ENCODE measurements at regions not wholly inside any gene's neighbourhood (a gene's known extent, or its start where the extent isn't known, plus 50 kb on each side); places are given as distances from the start of the nearest gene placed in this dataset.

- no peak for TF ChIP-seq CTCF (IDR thresholded peaks at IDR 0.05; ENCODE audit: low read depth, low read length, missing control alignments)
- no peak overlapping the region for H3K4me3 ChIP-seq (ENCODE audit: low read depth, low read length)
- DNase-seq (ENCODE audit: low read depth), result no peak
Observed at GRCh38 chr5:158179271-158179670, 320.3 kb upstream of the CLINT1 start.

GRCh38 chr5:158178535-158178934 is 319.6 kb upstream of the CLINT1 start:
- no peak for TF ChIP-seq CTCF (IDR thresholded peaks at IDR 0.05; ENCODE audit: low read depth, low read length, missing control alignments)
- DNase-seq (ENCODE audit: low read depth), result no peak
- no peak overlapping the region for H3K4me3 ChIP-seq (ENCODE audit: low read depth, low read length)

- DNase-seq (ENCODE audit: low read depth), result no peak
- no peak for TF ChIP-seq CTCF (IDR thresholded peaks at IDR 0.05; ENCODE audit: low read depth, low read length, missing control alignments)
- H3K4me3 ChIP-seq (ENCODE audit: low read depth, low read length), result no peak overlapping the region
Observed at GRCh38 chr5:158177146-158177545, 318.2 kb upstream of the CLINT1 start.

- no peak for DNase-seq (ENCODE audit: low read depth)
- no peak for TF ChIP-seq CTCF (IDR thresholded peaks at IDR 0.05; ENCODE audit: low read depth, low read length, missing control alignments)
- no peak overlapping the region for H3K4me3 ChIP-seq (ENCODE audit: low read depth, low read length)
Observed at GRCh38 chr5:158175934-158176481, 317.1 kb upstream of the CLINT1 start.

GRCh38 chr5:158174918-158175851 is 316.2 kb upstream of the CLINT1 start:
- no peak overlapping the region for H3K4me3 ChIP-seq (ENCODE audit: low read depth, low read length)

GRCh38 chr5:158174026-158174425 is 315.1 kb upstream of the CLINT1 start:
- no peak overlapping the region for H3K4me3 ChIP-seq (ENCODE audit: low read depth, low read length)
- TF ChIP-seq CTCF (IDR thresholded peaks at IDR 0.05; ENCODE audit: low read depth, low read length, missing control alignments), result no peak
- no peak for DNase-seq (ENCODE audit: low read depth)

More at GRCh38 chr5:158174918-158175851, 316.2 kb upstream of the CLINT1 start:
- TF ChIP-seq CTCF (IDR thresholded peaks at IDR 0.05; ENCODE audit: low read depth, low read length, missing control alignments), result peak; percentile 79
- DNase-seq (ENCODE audit: low read depth), result peak; percentile 15

Measured in GM12864 (cell line).